GM12874 (cell line): ENCODE measurements at regions not wholly inside any gene's neighbourhood (a gene's known extent, or its start where the extent isn't known, plus 50 kb on each side); places are given as distances from the start of the nearest gene placed in this dataset.

ENCODE experiments used
- TF ChIP-seq, protein P1 (sequence below): IDR thresholded peaks from 2 replicates; pipeline ENCODE4 v1.5.1; 2011; ENCODE audit warnings: low read depth, mild to moderate bottlenecking, control low read depth, low read length, moderate library complexity; ENCODE audit not compliant: insufficient read depth

DNA sequence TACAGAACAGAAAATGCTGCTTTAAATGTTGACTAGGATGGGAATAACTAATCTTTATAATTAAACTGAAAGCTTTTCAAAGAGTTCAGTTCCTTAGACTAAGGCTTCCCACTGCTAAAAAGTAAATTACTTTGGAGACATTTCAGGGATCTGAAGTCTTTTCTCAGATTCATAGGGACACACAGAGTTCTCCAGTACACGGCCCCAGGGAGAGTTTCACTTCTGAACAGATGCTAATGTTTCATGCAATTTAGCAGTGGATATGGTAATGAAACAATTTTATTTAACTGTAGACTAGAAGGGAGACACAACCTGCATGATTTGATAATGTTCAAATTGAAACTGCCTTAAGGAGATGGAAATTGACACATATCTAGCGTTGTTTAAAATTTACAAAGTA, 1282.6 kb downstream of the NCAM2 start:
- TF ChIP-seq, protein P1, sequence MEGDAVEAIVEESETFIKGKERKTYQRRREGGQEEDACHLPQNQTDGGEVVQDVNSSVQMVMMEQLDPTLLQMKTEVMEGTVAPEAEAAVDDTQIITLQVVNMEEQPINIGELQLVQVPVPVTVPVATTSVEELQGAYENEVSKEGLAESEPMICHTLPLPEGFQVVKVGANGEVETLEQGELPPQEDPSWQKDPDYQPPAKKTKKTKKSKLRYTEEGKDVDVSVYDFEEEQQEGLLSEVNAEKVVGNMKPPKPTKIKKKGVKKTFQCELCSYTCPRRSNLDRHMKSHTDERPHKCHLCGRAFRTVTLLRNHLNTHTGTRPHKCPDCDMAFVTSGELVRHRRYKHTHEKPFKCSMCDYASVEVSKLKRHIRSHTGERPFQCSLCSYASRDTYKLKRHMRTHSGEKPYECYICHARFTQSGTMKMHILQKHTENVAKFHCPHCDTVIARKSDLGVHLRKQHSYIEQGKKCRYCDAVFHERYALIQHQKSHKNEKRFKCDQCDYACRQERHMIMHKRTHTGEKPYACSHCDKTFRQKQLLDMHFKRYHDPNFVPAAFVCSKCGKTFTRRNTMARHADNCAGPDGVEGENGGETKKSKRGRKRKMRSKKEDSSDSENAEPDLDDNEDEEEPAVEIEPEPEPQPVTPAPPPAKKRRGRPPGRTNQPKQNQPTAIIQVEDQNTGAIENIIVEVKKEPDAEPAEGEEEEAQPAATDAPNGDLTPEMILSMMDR = no peak

DNA sequence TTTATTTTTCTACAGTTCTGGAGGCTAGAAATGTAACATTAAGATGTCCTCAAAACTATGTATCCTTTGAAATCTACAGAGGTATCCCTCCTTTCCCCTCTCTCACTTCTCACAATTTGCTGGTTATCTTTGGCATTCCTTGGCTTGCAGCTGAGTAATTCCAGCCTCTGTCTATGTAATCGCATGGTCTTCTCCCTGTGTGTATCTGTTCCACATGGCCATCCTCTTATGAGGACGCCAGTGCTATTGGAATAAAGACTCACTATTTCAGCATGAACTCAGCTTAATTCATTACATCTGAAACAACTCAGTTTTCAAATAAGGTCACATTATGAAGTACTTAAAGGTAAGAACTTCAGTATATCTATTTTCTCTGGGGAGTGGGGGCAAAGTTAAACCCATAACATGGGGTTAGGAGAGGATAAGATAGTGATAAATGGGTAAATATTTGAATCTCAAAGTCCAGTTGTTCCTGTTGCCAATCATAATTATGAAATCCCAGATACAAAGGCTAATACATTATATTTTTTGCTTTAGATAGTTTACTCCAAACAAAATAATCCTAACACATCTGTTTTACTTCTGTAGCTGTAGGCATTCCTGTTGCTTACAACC, 1290.8 kb downstream of the NCAM2 start:
- TF ChIP-seq, protein P1 = no peak

DNA sequence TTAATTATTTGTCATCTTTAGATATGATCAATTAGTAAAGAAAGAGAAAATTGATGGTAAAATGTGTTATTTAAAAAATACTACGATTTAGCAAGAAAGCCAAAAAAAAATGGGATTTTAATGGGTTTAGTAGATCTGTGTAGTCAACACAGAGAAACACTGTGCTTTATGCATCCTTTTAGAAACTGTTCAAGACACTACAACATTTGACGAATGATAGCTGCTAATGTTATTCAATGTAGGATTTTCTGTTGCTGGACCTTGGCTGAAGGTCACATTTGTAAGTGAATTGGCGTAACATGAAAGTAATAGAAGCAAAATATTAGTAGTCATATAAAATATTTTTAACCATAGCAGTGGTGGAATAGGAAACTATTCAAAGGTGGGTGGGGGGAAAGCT, 1293.9 kb downstream of the NCAM2 start:
- TF ChIP-seq, protein P1 = no peak

DNA sequence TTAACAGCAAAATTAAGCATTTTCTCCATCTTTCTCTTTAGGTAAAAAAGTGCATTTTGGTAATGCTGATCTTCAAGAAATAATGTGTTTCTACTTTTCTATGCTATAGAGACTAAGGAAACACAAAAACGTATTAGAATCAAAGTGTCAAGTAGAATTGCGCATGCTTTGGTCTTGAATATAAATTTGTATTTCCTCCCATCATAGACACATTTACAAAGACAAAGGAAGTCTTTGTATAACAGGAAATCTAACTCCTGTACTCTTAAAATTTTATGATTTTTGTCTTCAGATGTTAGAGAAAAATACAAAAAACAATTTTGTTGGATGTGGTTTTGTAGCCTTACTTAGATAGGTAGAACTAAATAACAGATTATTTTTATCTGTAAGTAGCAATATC, 1299.4 kb downstream of the NCAM2 start:
- TF ChIP-seq, protein P1 = no peak

DNA sequence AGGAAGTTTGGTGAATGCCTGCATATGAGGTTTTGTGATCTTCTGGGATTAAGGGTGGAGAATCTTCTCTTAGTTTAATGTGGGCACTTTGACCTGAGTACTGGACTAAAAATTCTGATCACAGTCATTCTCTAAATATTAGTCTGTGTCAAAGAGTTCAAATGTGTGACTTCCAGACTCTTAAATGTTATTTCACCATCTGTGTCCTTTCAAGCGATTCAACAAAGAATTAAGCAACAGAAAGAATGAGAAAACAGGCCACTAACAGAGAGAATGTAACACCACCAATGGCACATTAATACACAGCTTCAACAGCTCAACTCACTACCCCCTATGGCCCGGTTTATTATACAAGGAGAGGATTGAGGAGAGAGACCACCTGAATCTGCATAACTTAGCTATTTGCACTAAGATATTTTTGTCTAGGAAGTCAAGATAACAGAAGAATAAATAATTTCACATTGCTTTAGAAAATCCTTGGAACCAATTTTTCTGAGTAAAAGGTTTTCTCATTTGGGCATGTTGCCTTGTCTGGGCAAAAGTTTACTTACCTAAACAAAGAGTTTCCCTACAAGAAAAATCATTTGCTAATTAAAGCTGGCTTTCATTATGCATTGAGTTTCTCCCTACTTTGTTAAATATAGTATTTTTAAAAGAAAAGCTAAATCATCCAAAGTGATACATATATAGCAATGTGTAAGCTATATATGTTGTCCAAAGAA, 1313.7 kb downstream of the NCAM2 start:
- TF ChIP-seq, protein P1 = no peak

DNA sequence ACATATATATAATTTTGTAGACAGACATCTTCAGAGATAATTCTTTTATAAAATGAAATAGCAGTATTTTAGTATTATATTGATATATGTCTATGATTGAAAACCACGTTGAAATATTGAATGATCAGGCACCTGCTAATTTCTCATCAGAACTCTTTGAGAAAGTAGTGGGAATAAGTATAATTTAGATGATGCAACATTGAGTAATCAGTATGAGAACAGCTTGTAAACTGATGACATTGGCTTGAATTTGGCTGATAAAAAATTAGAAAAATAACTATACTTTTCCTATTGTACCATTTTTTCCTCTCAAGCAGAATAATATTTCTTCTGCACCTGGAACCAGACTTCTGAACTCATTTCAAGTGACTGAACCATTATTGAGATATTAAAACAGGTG, 1316.8 kb downstream of the NCAM2 start:
- TF ChIP-seq, protein P1 = no peak

DNA sequence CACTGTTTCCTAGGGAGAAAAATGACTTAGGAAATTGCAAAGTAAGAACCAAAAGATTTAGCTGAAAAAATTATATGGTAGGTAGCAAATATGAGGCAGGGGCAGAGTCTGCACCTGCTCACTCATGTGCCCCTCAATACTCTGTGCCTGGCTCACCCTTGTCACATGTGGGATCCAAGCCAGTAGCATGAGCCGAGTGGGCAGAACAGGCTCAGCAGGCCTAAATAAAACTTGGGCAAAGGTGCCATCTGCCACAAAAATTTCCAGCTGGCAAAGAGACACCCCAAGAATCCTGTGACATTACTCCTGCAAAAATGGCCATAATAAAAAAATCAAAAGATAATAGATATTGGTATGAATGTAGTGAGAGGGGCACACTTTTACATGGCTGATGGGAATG, 1321.2 kb downstream of the NCAM2 start:
- TF ChIP-seq, protein P1 = no peak
